ENCODE measurements at regions not wholly inside any gene's neighbourhood (a gene's known extent, or its start where the extent isn't known, plus 50 kb on each side); places are given as distances from the start of the nearest gene placed in this dataset.

DNA sequence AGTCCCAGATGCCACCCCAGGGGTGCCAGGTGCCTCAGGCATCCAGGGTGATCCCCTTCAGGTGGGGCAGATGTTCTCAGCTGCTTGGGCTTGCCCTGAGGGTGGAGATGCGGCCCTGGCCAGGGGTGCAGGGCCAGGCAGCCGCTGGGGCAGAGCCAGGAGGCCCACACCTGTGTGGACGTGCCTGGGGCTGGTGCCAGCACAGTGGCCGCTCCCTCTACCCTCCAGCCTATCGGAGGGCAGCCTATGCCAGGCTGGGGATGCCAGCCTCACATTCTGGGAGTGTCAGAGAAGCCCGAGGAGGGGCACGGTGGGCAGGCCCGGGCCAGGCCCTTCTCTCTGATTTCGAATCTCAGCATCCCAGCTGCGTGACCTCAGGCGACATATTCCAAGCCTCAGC is 96.5 kb upstream of the WNT4 start:
- DNase-seq (no peak), ATAC-seq (replicated peaks in 1 of 2) (no peak)
- Mint-ChIP-seq H3K27ac (no peak overlapping the region), H3K4me1 (ENCODE audit: low read depth) (no peaks in the 10 kb centered on the region), H3K9me3 (no peaks in the 10 kb centered on the region), H3K27me3 (ENCODE audit: low read depth) (peaks cover 1% of the 10 kb centered on the region), H3K4me3 (no peak overlapping the region), H3K36me3 (ENCODE audit: insufficient read depth in 2 of 2) (no peaks in the 10 kb centered on the region)

- Mint-ChIP-seq H3K27me3 (ENCODE audit: low read depth) (no peaks in the 10 kb centered on the region), H3K36me3 (ENCODE audit: insufficient read depth in 2 of 2) (no peaks in the 10 kb centered on the region), H3K9me3 (no peaks in the 10 kb centered on the region), H3K4me1 (ENCODE audit: low read depth) (no peaks in the 10 kb centered on the region), H3K4me3 (no peak overlapping the region), H3K27ac (no peak overlapping the region)
- DNase-seq (no peak), ATAC-seq (replicated peaks in 1 of 2) (no peak)
These were observed 98.4 kb upstream of the WNT4 start for GRCh38 chr1:22241250-22241649.

DNA sequence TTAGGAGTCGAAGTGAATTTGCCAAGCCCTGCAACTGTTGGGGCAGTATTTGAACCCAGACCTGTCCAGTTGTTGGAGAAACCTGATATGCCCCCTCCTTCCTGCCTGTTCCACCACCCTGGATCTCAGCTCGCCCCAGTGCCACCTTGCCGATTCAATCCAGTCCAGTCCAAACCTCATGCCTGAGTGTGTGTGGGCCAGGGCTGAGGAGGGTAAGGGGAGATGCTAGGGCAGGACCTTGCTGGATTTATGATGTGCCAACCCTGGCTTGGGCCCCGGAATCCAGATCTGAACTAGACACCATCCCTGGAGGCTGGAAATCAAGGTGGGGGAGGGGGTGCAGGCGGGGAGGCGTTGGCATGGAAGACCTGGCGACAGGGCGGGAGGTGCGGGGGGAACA is 98.9 kb upstream of the WNT4 start:
- no peak for DNase-seq
- no peaks in the 10 kb centered on the region for H3K9me3 Mint-ChIP-seq
- H3K4me1 Mint-ChIP-seq (ENCODE audit: low read depth): no peaks in the 10 kb centered on the region
- no peak overlapping the region for H3K27ac Mint-ChIP-seq
- ATAC-seq (replicated peaks in 1 of 2): no peak
- H3K36me3 Mint-ChIP-seq (ENCODE audit: insufficient read depth in 2 of 2): no peaks in the 10 kb centered on the region
- no peaks in the 10 kb centered on the region for H3K27me3 Mint-ChIP-seq (ENCODE audit: low read depth)
- no peak overlapping the region for H3K4me3 Mint-ChIP-seq

DNA sequence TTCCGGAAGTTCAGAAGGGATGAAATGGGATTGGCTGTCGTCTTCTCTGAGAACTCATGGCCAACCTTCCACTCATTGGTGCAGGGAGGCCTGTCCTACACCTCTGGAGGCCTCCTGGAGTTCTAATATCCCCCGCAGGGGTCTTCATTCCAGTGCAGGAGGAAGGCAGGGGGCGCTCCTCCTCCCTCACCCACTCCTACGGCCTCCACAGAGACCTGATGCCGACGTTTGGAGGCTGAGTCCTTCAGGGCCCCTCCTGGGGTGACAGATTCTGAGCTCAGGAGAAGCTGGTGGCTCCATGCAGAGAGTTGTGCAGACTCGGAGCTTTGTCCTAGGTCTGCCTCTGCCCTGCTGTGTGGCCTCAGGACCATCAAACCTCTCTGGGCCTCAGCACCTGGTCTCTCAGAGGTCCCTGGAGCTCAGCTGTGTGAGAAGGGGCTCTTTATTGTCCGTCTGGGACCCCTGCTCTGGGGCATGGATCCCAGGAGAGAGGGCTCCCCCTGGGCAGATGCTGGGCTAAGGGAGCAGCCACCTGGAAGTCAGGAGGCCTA is 102.3 kb upstream of the WNT4 start:
- Mint-ChIP-seq H3K27ac (no peak overlapping the region), H3K9me3 (no peaks in the 10 kb centered on the region), H3K4me3 (no peak overlapping the region), H3K27me3 (ENCODE audit: low read depth) (peaks cover 6% of the 10 kb centered on the region), H3K4me1 (ENCODE audit: low read depth) (no peaks in the 10 kb centered on the region), H3K36me3 (ENCODE audit: insufficient read depth in 2 of 2) (no peaks in the 10 kb centered on the region)
- DNase-seq (no peak), ATAC-seq (replicated peaks in 1 of 2) (no peak)

DNA sequence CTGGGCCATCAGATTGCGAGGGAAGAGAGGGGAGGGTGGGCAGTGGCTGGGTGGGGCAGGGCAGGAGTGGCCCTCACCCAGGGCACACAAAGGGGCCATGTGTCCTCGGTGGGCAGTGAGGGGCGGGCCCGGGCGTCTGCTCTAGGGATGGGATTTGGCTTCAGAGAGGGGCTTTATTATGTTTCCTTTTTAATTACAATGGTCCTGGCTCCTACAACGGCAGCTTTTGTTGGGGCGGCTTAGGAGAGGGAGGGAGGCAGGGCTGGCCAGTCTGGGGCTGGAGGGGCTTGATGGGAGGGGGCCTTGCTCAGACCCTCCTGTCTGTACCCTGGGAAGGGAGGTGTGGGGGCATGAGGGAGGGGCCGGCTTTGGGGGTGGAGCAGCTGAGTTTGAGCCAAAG is 102.8 kb upstream of the WNT4 start:
- H3K27me3 Mint-ChIP-seq (ENCODE audit: low read depth): peaks cover 7% of the 10 kb centered on the region
- H3K4me3 Mint-ChIP-seq: no peak overlapping the region

DNA sequence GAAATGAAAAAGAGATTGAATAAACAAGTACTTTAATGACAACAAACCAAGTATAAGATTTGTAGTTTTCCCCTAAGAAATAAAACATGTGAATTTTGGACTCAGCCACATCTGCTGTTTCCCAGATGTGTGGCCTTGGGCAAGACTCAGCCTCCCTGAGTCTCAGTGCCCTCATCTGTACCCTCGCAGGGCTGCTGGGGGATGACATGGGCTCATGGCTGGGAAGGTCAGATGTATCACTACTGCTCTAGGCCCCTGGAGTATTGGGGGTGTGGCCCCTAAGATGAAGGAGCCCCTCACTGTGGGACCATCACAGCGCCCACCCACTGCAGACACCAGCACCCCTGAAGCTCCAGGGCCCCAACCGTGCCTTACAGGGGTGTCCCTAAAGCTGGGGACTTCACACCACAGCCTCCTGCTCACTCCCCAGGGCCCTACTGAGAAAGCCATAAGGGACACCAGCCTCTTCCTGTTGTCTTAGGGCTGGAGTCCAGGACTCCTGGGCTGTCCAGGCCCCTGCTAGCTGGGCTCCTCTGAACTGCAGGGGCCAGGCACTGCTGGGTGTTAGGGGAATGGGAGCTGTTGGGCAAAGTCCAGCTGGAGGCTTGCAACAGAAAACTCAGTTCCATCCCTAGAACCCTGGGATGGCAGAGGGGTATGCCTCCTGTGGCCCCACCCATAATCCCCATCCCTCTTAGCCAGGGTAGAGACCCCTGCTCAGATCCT is 104.0 kb upstream of the WNT4 start:
- Mint-ChIP-seq H3K4me1 (ENCODE audit: low read depth) (no peaks in the 10 kb centered on the region), H3K9me3 (no peaks in the 10 kb centered on the region), H3K27ac (no peak overlapping the region), H3K4me3 (no peak overlapping the region), H3K27me3 (ENCODE audit: low read depth) (peaks cover 11% of the 10 kb centered on the region), H3K36me3 (ENCODE audit: insufficient read depth in 2 of 2) (no peaks in the 10 kb centered on the region)
- no peak for ATAC-seq (replicated peaks in 1 of 2)
- DNase-seq: no peak

More for the DNA sequence above, 102.8 kb upstream of the WNT4 start:
- Mint-ChIP-seq H3K36me3 (ENCODE audit: insufficient read depth in 2 of 2) (no peaks in the 10 kb centered on the region), H3K27ac (no peak overlapping the region), H3K4me1 (ENCODE audit: low read depth) (no peaks in the 10 kb centered on the region), H3K9me3 (no peaks in the 10 kb centered on the region)
- ATAC-seq (replicated peaks in 1 of 2): no peak
- no peak for DNase-seq

DNA sequence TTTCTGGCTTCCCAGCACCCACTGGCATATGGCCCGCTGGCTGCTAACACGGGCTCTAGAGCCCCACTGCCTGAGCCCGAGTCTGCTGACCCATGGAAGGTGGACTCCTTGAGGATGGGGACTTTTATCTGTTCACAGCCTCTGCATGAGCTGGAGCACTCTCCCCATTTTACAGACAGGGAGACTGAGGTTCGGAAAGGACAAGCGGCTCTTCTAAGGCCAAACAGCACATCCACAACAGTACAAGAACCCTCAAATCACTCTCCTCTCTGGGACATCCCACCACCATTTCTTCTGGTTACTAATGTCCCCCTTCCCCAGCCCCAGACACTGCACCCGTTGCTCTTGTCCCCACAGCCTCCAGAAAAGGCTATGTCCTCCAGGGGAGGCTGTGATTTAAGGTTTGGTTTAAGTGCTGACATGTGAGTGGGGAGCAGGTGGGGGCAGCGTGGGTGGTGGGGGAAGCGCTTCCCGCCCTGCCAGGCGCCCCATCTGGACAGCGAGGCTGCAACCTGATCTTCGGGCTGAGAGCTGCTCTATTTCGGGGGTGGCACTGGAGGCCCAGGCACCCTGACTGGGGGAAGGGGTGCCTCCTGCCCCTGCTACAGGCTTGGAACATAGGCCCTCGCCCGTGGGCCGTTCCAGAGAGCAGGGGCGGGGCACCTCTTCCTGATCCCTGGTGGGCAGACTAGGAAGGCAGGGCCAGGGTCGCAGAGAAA is 104.8 kb upstream of the WNT4 start:
- Mint-ChIP-seq H3K4me1 (ENCODE audit: low read depth) (no peaks in the 10 kb centered on the region), H3K36me3 (ENCODE audit: insufficient read depth in 2 of 2) (no peaks in the 10 kb centered on the region), H3K9me3 (no peaks in the 10 kb centered on the region), H3K27ac (no peak overlapping the region), H3K4me3 (no peak overlapping the region), H3K27me3 (ENCODE audit: low read depth) (peaks cover 18% of the 10 kb centered on the region)
- no peak for DNase-seq
- no peak for ATAC-seq (replicated peaks in 1 of 2)

DNA sequence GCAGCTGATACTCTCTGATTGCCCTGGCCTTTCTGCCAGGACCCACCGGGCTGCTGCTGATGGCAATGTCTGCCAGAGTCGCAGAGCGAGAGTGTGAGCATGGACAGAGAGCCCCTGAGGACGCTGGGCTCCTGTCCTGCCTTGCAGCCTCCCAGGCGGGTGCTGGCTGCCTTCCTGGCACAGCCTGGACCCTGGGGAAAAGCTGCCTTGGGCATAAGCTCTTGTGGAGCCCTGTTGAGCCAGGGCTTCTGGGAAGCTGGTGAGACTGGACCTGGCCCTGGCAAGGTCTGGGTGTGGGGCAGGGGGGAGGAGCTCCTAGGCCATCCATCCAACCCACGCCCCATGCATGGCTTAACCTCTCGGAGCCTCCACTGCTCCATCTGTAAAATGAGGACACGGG is 105.8 kb upstream of the WNT4 start:
- ATAC-seq (replicated peaks in 1 of 2) (no peak), DNase-seq (no peak)
- H3K9me3 Mint-ChIP-seq: no peaks in the 10 kb centered on the region
- peaks cover 20% of the 10 kb centered on the region for H3K27me3 Mint-ChIP-seq (ENCODE audit: low read depth)
- no peaks in the 10 kb centered on the region for H3K36me3 Mint-ChIP-seq (ENCODE audit: insufficient read depth in 2 of 2)
- no peak overlapping the region for H3K4me3 Mint-ChIP-seq
- H3K4me1 Mint-ChIP-seq (ENCODE audit: low read depth): no peaks in the 10 kb centered on the region
- no peak overlapping the region for H3K27ac Mint-ChIP-seq

DNA sequence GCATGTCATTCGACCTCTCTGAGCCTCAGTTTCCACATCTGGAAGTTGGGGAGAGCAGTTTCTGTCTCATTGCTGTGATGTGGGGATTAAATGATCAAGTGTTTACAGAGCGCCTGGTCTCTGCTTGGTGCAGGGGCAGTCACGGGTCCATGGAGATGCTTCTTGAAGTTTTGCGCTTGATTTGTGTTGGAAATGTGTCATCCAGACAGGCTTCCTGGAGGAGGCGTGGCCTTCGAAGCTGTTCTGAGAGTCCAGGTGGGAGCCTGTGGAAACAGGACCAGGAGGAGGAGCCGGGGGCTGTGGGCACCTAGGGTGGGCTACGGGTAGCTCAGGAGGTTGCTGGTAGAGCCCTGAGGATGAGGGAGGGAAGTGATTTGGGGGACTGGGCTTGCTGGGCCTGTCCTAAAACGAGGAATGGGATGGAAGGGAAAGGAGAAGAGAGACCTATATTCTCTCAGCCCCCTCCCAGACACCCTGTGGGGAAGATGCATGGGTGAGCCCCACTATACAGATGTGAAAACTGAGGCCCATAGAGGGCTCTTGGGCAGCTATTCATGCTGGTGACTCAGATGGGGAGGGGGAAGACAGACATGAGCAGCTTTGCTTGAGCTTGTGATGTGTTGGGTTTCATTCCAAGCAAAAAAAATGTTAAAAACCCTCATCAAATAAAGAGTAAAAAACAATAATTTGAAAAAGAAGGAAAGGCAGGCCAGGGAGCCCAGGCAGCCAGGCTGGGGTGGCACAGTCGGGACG is 107.2 kb upstream of the WNT4 start:
- H3K4me1 Mint-ChIP-seq (ENCODE audit: low read depth): no peaks in the 10 kb centered on the region
- peaks cover 20% of the 10 kb centered on the region for H3K27me3 Mint-ChIP-seq (ENCODE audit: low read depth)
- DNase-seq (no peak), ATAC-seq (replicated peaks in 1 of 2) (no peak)
- H3K36me3 Mint-ChIP-seq (ENCODE audit: insufficient read depth in 2 of 2): no peaks in the 10 kb centered on the region
- no peak overlapping the region for H3K4me3 Mint-ChIP-seq
- no peak overlapping the region for H3K27ac Mint-ChIP-seq
- no peaks in the 10 kb centered on the region for H3K9me3 Mint-ChIP-seq

DNA sequence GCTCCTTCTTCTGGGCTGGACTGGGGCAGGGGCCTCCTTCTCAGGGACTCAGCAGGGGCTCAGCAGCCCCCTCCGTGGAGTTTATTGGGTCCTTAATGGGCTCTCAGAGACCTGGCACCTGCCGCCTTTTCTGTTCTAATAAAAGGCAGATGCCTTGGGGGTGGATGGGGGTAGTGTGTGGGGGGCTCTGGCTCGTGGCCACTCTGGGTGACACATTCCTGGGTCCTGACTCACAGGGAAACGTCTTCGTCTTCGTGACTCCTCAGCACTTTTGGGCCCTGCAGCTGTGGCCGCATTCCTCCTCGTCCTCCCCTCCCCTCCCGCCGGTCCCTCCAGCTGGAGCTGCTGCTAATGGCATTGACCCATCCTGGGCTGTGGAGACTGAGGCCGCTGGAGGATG is 107.8 kb upstream of the WNT4 start:
- Mint-ChIP-seq H3K4me1 (ENCODE audit: low read depth) (no peaks in the 10 kb centered on the region), H3K27ac (no peak overlapping the region), H3K9me3 (no peaks in the 10 kb centered on the region), H3K4me3 (no peak overlapping the region), H3K36me3 (ENCODE audit: insufficient read depth in 2 of 2) (no peaks in the 10 kb centered on the region), H3K27me3 (ENCODE audit: low read depth) (peaks cover 20% of the 10 kb centered on the region)
- ATAC-seq (replicated peaks in 1 of 2) (no peak), DNase-seq (no peak)

DNA sequence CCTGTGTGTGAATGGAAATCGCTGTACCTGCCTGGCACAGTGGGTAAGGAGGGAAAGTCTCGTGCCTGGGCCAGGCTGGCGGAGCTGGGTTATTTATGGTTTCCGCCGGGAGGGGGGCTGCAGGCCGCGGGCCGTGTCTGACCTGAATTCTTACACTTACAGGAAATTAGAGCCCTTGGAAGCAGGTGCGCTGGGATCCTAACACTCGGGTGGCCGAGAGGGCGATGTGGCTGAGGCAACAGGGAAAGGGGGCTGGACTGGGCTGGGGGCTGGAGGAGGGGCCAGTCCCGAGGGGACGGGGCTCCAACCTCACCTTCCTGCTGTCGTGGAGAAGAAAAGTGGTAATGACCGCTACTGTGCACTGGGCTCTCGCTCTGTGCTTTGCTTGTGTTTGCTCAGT is 109.4 kb upstream of the WNT4 start:
- Mint-ChIP-seq H3K27me3 (ENCODE audit: low read depth) (peaks cover 20% of the 10 kb centered on the region), H3K36me3 (ENCODE audit: insufficient read depth in 2 of 2) (no peaks in the 10 kb centered on the region), H3K27ac (no peak overlapping the region), H3K4me1 (ENCODE audit: low read depth) (no peaks in the 10 kb centered on the region), H3K4me3 (no peak overlapping the region), H3K9me3 (no peaks in the 10 kb centered on the region)
- ATAC-seq (replicated peaks in 1 of 2) (no peak), DNase-seq (no peak)

GRCh38 chr1:22253012-22253790 is 110.3 kb upstream of the WNT4 start:
- H3K4me3 Mint-ChIP-seq: no peak overlapping the region
- DNase-seq (no peak), ATAC-seq (replicated peaks in 1 of 2) (no peak)
- H3K27ac Mint-ChIP-seq: no peak overlapping the region
- H3K4me1 Mint-ChIP-seq (ENCODE audit: low read depth): no peaks in the 10 kb centered on the region
- no peaks in the 10 kb centered on the region for H3K36me3 Mint-ChIP-seq (ENCODE audit: insufficient read depth in 2 of 2)
- H3K9me3 Mint-ChIP-seq: no peaks in the 10 kb centered on the region
- peaks cover 20% of the 10 kb centered on the region for H3K27me3 Mint-ChIP-seq (ENCODE audit: low read depth)

GRCh38 chr1:22254756-22255155 is 111.9 kb upstream of the WNT4 start:
- DNase-seq: no peak
- Mint-ChIP-seq H3K4me1 (ENCODE audit: low read depth) (no peaks in the 10 kb centered on the region), H3K27me3 (ENCODE audit: low read depth) (peaks cover 18% of the 10 kb centered on the region), H3K36me3 (ENCODE audit: insufficient read depth in 2 of 2) (no peaks in the 10 kb centered on the region), H3K4me3 (no peak overlapping the region), H3K9me3 (no peaks in the 10 kb centered on the region), H3K27ac (no peak overlapping the region)
- ATAC-seq (replicated peaks in 1 of 2): no peak

All from activated T-cell treated with anti-CD3 and anti-CD28 coated beads, Interleukin-2, amount 50 U/mL, for 72 hours (primary cell).